Activated naive CD4-positive, alpha-beta T cell treated with anti-CD3 and anti-CD28 coated beads, Interleukin-2, amount 10 ng/mL, durations not matched to agents 7 days and 5 days (primary cell): ENCODE measurements at regions not wholly inside any gene's neighbourhood (a gene's known extent, or its start where the extent isn't known, plus 50 kb on each side); places are given as distances from the start of the nearest gene placed in this dataset.

Source experiments
- CTCF ChIA-PET: fragments of 350-600 bp; sonication (Branson Sonifier 250); formaldehyde crosslinking; loops from one replicate; lab custom pipeline; 2021; ENCODE audit warnings: antibody characterized with exemption; lab: Charles Lee
- DNase-seq: peaks from one replicate; pipeline ENCODE4 v3.0.0-alpha.2; 2020
- H3K27ac Mint-ChIP-seq: one replicate; pipeline ENCODE4 v1.8.0; 2021; ENCODE audit warnings: mild to moderate bottlenecking, moderate library complexity, mixed read lengths
- H3K27me3 Mint-ChIP-seq: one replicate; pipeline ENCODE4 v1.8.0; 2021; ENCODE audit warnings: mild to moderate bottlenecking, mixed read lengths
- H3K36me3 Mint-ChIP-seq: one replicate; pipeline ENCODE4 v1.8.0; 2021; ENCODE audit warnings: mixed read lengths
- H3K4me1 Mint-ChIP-seq: one replicate; pipeline ENCODE4 v1.8.0; 2021; ENCODE audit warnings: mixed read lengths
- H3K4me3 Mint-ChIP-seq: one replicate; pipeline ENCODE4 v1.8.0; 2021; ENCODE audit warnings: mild to moderate bottlenecking, moderate library complexity, mixed read lengths
- H3K9me3 Mint-ChIP-seq: one replicate; pipeline ENCODE4 v1.8.0; 2021; ENCODE audit warnings: mixed read lengths

GRCh38 chr4:10315638-10316037, 141.6 kb downstream of the ZNF518B start:
- no peaks in the 10 kb centered on the region for H3K36me3 Mint-ChIP-seq
- CTCF ChIA-PET = no interaction called here
- no peak overlapping the region for H3K27ac Mint-ChIP-seq
- H3K27me3 Mint-ChIP-seq = peaks cover 9% of the 10 kb centered on the region
- no peak for DNase-seq
- no peak overlapping the region for H3K4me3 Mint-ChIP-seq
- H3K4me1 Mint-ChIP-seq = no peaks in the 10 kb centered on the region
- H3K9me3 Mint-ChIP-seq = no peaks in the 10 kb centered on the region

- H3K4me1 Mint-ChIP-seq = no peaks in the 10 kb centered on the region
- no peak overlapping the region for H3K4me3 Mint-ChIP-seq
- no peak overlapping the region for H3K27ac Mint-ChIP-seq
- CTCF ChIA-PET = no interaction called here
- DNase-seq = no peak
- no peaks in the 10 kb centered on the region for H3K36me3 Mint-ChIP-seq
- no peaks in the 10 kb centered on the region for H3K27me3 Mint-ChIP-seq
- H3K9me3 Mint-ChIP-seq = no peaks in the 10 kb centered on the region
These were observed 144.7 kb downstream of the ZNF518B start for GRCh38 chr4:10312568-10312967.

GRCh38 chr4:10311939-10312338, 145.3 kb downstream of the ZNF518B start:
- H3K4me1 Mint-ChIP-seq = no peaks in the 10 kb centered on the region
- no peak overlapping the region for H3K4me3 Mint-ChIP-seq
- no peaks in the 10 kb centered on the region for H3K36me3 Mint-ChIP-seq
- no peak for DNase-seq
- H3K9me3 Mint-ChIP-seq = no peaks in the 10 kb centered on the region
- CTCF ChIA-PET = no interaction called here
- H3K27ac Mint-ChIP-seq = no peak overlapping the region
- no peaks in the 10 kb centered on the region for H3K27me3 Mint-ChIP-seq

- Mint-ChIP-seq H3K27me3 (no peaks in the 10 kb centered on the region), H3K4me1 (no peaks in the 10 kb centered on the region), H3K27ac (no peak overlapping the region), H3K36me3 (no peaks in the 10 kb centered on the region), H3K4me3 (no peak overlapping the region), H3K9me3 (no peaks in the 10 kb centered on the region)
- no peak for DNase-seq
- CTCF ChIA-PET = no interaction called here
These were observed 151.4 kb downstream of the ZNF518B start for GRCh38 chr4:10305816-10306215.

- CTCF ChIA-PET = no interaction called here
- Mint-ChIP-seq H3K36me3 (no peaks in the 10 kb centered on the region), H3K27ac (no peak overlapping the region), H3K27me3 (no peaks in the 10 kb centered on the region), H3K4me1 (no peaks in the 10 kb centered on the region), H3K9me3 (no peaks in the 10 kb centered on the region), H3K4me3 (no peak overlapping the region)
- no peak for DNase-seq
These were observed 153.9 kb downstream of the ZNF518B start for GRCh38 chr4:10303291-10303690.

- Mint-ChIP-seq H3K27ac (no peak overlapping the region), H3K27me3 (no peaks in the 10 kb centered on the region), H3K4me3 (no peak overlapping the region), H3K4me1 (no peaks in the 10 kb centered on the region), H3K36me3 (no peaks in the 10 kb centered on the region), H3K9me3 (no peaks in the 10 kb centered on the region)
- DNase-seq = no peak
- CTCF ChIA-PET = no interaction called here
These were observed 155.1 kb downstream of the ZNF518B start for GRCh38 chr4:10302096-10302495.

GRCh38 chr4:10299601-10300000, 157.6 kb downstream of the ZNF518B start:
- Mint-ChIP-seq H3K27ac (no peak overlapping the region), H3K9me3 (no peaks in the 10 kb centered on the region), H3K27me3 (no peaks in the 10 kb centered on the region), H3K4me1 (no peaks in the 10 kb centered on the region), H3K36me3 (no peaks in the 10 kb centered on the region), H3K4me3 (no peak overlapping the region)
- CTCF ChIA-PET = no interaction called here
- no peak for DNase-seq

GRCh38 chr4:10298681-10299080, 158.5 kb downstream of the ZNF518B start:
- no peak for DNase-seq
- H3K27ac Mint-ChIP-seq = no peak overlapping the region
- no peak overlapping the region for H3K4me3 Mint-ChIP-seq
- H3K36me3 Mint-ChIP-seq = no peaks in the 10 kb centered on the region
- H3K9me3 Mint-ChIP-seq = no peaks in the 10 kb centered on the region
- CTCF ChIA-PET = interaction anchor here (0.6 kb wide), 1 partner anchor 9 kb away, joined by 3 read pairs; no protein-coding TSS in a partner anchor
- H3K4me1 Mint-ChIP-seq = no peaks in the 10 kb centered on the region
- H3K27me3 Mint-ChIP-seq = no peaks in the 10 kb centered on the region

- CTCF ChIA-PET = no interaction called here
- Mint-ChIP-seq H3K4me3 (no peak overlapping the region), H3K36me3 (no peaks in the 10 kb centered on the region), H3K27me3 (no peaks in the 10 kb centered on the region), H3K4me1 (no peaks in the 10 kb centered on the region), H3K27ac (no peak overlapping the region), H3K9me3 (no peaks in the 10 kb centered on the region)
- no peak for DNase-seq
These were observed 160.5 kb downstream of the ZNF518B start for GRCh38 chr4:10296730-10297129.

GRCh38 chr4:10295301-10295700, 161.9 kb downstream of the ZNF518B start:
- Mint-ChIP-seq H3K27me3 (no peaks in the 10 kb centered on the region), H3K4me1 (no peaks in the 10 kb centered on the region), H3K4me3 (no peak overlapping the region), H3K36me3 (no peaks in the 10 kb centered on the region), H3K27ac (no peak overlapping the region), H3K9me3 (no peaks in the 10 kb centered on the region)
- DNase-seq = no peak
- CTCF ChIA-PET = no interaction called here

- CTCF ChIA-PET = no interaction called here
- no peaks in the 10 kb centered on the region for H3K9me3 Mint-ChIP-seq
- H3K4me3 Mint-ChIP-seq = no peak overlapping the region
- no peaks in the 10 kb centered on the region for H3K36me3 Mint-ChIP-seq
- no peak overlapping the region for H3K27ac Mint-ChIP-seq
- DNase-seq = no peak
- no peaks in the 10 kb centered on the region for H3K4me1 Mint-ChIP-seq
- no peaks in the 10 kb centered on the region for H3K27me3 Mint-ChIP-seq
These were observed 167.7 kb downstream of the ZNF518B start for GRCh38 chr4:10289538-10289906.

GRCh38 chr4:10288830-10289537, 168.2 kb downstream of the ZNF518B start:
- Mint-ChIP-seq H3K36me3 (no peaks in the 10 kb centered on the region), H3K27me3 (no peaks in the 10 kb centered on the region), H3K27ac (no peak overlapping the region), H3K4me3 (no peak overlapping the region), H3K4me1 (no peaks in the 10 kb centered on the region), H3K9me3 (no peaks in the 10 kb centered on the region)
- no peak for DNase-seq
- CTCF ChIA-PET = interaction anchor here (1.2 kb wide), 1 partner anchor 200 kb away, joined by 3 read pairs; no protein-coding TSS in a partner anchor

- no peaks in the 10 kb centered on the region for H3K36me3 Mint-ChIP-seq
- DNase-seq = no peak
- no peak overlapping the region for H3K27ac Mint-ChIP-seq
- H3K9me3 Mint-ChIP-seq = no peaks in the 10 kb centered on the region
- no peaks in the 10 kb centered on the region for H3K4me1 Mint-ChIP-seq
- CTCF ChIA-PET = no interaction called here
- no peak overlapping the region for H3K4me3 Mint-ChIP-seq
- no peaks in the 10 kb centered on the region for H3K27me3 Mint-ChIP-seq
These were observed 168.4 kb upstream of the WDR1 start for GRCh38 chr4:10285028-10285427.

- H3K4me1 Mint-ChIP-seq = no peaks in the 10 kb centered on the region
- no peak overlapping the region for H3K27ac Mint-ChIP-seq
- CTCF ChIA-PET = no interaction called here
These were observed 167.2 kb upstream of the WDR1 start for GRCh38 chr4:10283761-10284160.

GRCh38 chr4:10281996-10282395, 165.4 kb upstream of the WDR1 start:
- CTCF ChIA-PET = no interaction called here
- H3K4me1 Mint-ChIP-seq = no peaks in the 10 kb centered on the region
- H3K36me3 Mint-ChIP-seq = no peaks in the 10 kb centered on the region
- H3K4me3 Mint-ChIP-seq = no peak overlapping the region
- DNase-seq = no peak
- H3K27ac Mint-ChIP-seq = no peak overlapping the region
- H3K27me3 Mint-ChIP-seq = no peaks in the 10 kb centered on the region
- H3K9me3 Mint-ChIP-seq = no peaks in the 10 kb centered on the region

More at GRCh38 chr4:10283761-10284160, 167.2 kb upstream of the WDR1 start:
- DNase-seq = no peak
- Mint-ChIP-seq H3K4me3 (no peak overlapping the region), H3K9me3 (no peaks in the 10 kb centered on the region), H3K27me3 (no peaks in the 10 kb centered on the region), H3K36me3 (no peaks in the 10 kb centered on the region)
